RWPE2 (cell line): ENCODE measurements at regions not wholly inside any gene's neighbourhood (a gene's known extent, or its start where the extent isn't known, plus 50 kb on each side); places are given as distances from the start of the nearest gene placed in this dataset.
A peak's percentile ranks its signal among the peaks of the same experiment; 100 is the strongest.

ENCODE experiments used
- ATAC-seq: fragments of 200-7000 bp; cut with Tn5 transposase; 3 replicates; pipeline ENCODE4 v1.9.1; 2021; ENCODE audit warnings: low read depth
- DNase-seq: peaks from one replicate; pipeline ENCODE4 v3.0.0-alpha.2; 2020; ENCODE audit warnings: low spot score
- H3K27ac ChIP-seq: fragments of 450-650 bp; 2 replicates; pipeline ENCODE4 v1.5.1; 2017; ENCODE audit warnings: mild to moderate bottlenecking; ENCODE audit not compliant: poor library complexity, severe bottlenecking
- H3K27me3 ChIP-seq: fragments of 250-450 bp; sonication (Bioruptor Pico); 2 replicates; pipeline ENCODE4 v1.5.1; 2021; ENCODE audit warnings: mild to moderate bottlenecking, moderate library complexity; ENCODE audit not compliant: insufficient read depth, poor library complexity, severe bottlenecking
- H3K36me3 ChIP-seq: fragments of 250-450 bp; sonication (Bioruptor Pico); 2 replicates; pipeline ENCODE4 v1.5.1; 2020; ENCODE audit warnings: low read depth, mild to moderate bottlenecking, moderate library complexity
- H3K4me1 ChIP-seq: fragments of 250-450 bp; sonication (Bioruptor Pico); 2 replicates; pipeline ENCODE4 v1.5.1; 2021; ENCODE audit warnings: mild to moderate bottlenecking, moderate library complexity; ENCODE audit not compliant: insufficient read depth, poor library complexity, severe bottlenecking
- H3K4me3 ChIP-seq: fragments of 250-450 bp; sonication (Bioruptor Pico); 2 replicates; pipeline ENCODE4 v1.5.1; 2021; ENCODE audit warnings: mild to moderate bottlenecking, moderate library complexity; ENCODE audit not compliant: severe bottlenecking
- H3K9me3 ChIP-seq: fragments of 250-450 bp; sonication (Bioruptor Pico); 2 replicates; pipeline ENCODE4 v1.5.1; 2021; ENCODE audit warnings: mild to moderate bottlenecking, moderate library complexity; ENCODE audit not compliant: severe bottlenecking
- CTCF ChIP-seq: fragments of 450-650 bp; IDR thresholded peaks from one replicate; pipeline ENCODE4 v1.5.1; 2017; ENCODE audit warnings: mild to moderate bottlenecking, moderate library complexity; ENCODE audit not compliant: poor library complexity, severe bottlenecking

- H3K27ac ChIP-seq, result no peak overlapping the region
- H3K9me3 ChIP-seq, result no peaks in the 10 kb centered on the region
- no peak for ATAC-seq
- H3K4me3 ChIP-seq, result no peak overlapping the region
- no peaks in the 10 kb centered on the region for H3K27me3 ChIP-seq
- H3K4me1 ChIP-seq, result no peaks in the 10 kb centered on the region
- DNase-seq, result no peak
- H3K36me3 ChIP-seq, result no peaks in the 10 kb centered on the region
- TF ChIP-seq CTCF, result no peak
These were observed 183.1 kb upstream of the SH3BP4 start for GRCh38 chr2:234768608-234769196.

- H3K4me1 ChIP-seq, result no peaks in the 10 kb centered on the region
- no peaks in the 10 kb centered on the region for H3K27me3 ChIP-seq
- no peaks in the 10 kb centered on the region for H3K9me3 ChIP-seq
- H3K27ac ChIP-seq, result no peak overlapping the region
- TF ChIP-seq CTCF, result no peak
- no peak overlapping the region for H3K4me3 ChIP-seq
- no peak for ATAC-seq
- DNase-seq, result no peak
- H3K36me3 ChIP-seq, result no peaks in the 10 kb centered on the region
These were observed 186.5 kb upstream of the SH3BP4 start for GRCh38 chr2:234765279-234765678.

- ATAC-seq (no peak), DNase-seq (no peak)
- no peak overlapping the region for H3K4me3 ChIP-seq
- no peaks in the 10 kb centered on the region for H3K27me3 ChIP-seq
- TF ChIP-seq CTCF, result no peak
- no peak overlapping the region for H3K27ac ChIP-seq
- H3K9me3 ChIP-seq, result no peaks in the 10 kb centered on the region
- H3K4me1 ChIP-seq, result no peaks in the 10 kb centered on the region
- H3K36me3 ChIP-seq, result no peaks in the 10 kb centered on the region
These were observed 187.4 kb upstream of the SH3BP4 start for GRCh38 chr2:234764372-234764771.

- TF ChIP-seq CTCF, result no peak
- H3K27ac ChIP-seq, result no peak overlapping the region
- no peaks in the 10 kb centered on the region for H3K36me3 ChIP-seq
- no peaks in the 10 kb centered on the region for H3K4me1 ChIP-seq
- no peak for DNase-seq
- no peak overlapping the region for H3K4me3 ChIP-seq
- no peaks in the 10 kb centered on the region for H3K27me3 ChIP-seq
- peak; percentile 12; the same call in 1 of the 3 replicates for ATAC-seq
- no peaks in the 10 kb centered on the region for H3K9me3 ChIP-seq
These were observed 188.6 kb upstream of the SH3BP4 start for GRCh38 chr2:234763002-234763873.

GRCh38 chr2:234761910-234762309, 189.9 kb upstream of the SH3BP4 start:
- Histone ChIP-seq H3K9me3 (no peaks in the 10 kb centered on the region), H3K27ac (no peak overlapping the region), H3K4me1 (no peaks in the 10 kb centered on the region), H3K36me3 (no peaks in the 10 kb centered on the region), H3K4me3 (no peak overlapping the region), H3K27me3 (no peaks in the 10 kb centered on the region)
- DNase-seq (no peak), ATAC-seq (no peak)
- no peak for TF ChIP-seq CTCF
